NCI-H1105 treated with DMSO at 0.1 percent for 48 hours (cell line): ENCODE measurements at regions not wholly inside any gene's neighbourhood (a gene's known extent, or its start where the extent isn't known, plus 50 kb on each side); places are given as distances from the start of the nearest gene placed in this dataset.
"Not testable (repeated sequence)": the region's sequence is repeated elsewhere in the genome, so short reads cannot be mapped to it uniquely, and the experiment has no call there.

Source experiments
- DNase-seq: peaks from one replicate; lab custom pipeline; 2025; lab: John Stamatoyannopoulos, UW

DNA sequence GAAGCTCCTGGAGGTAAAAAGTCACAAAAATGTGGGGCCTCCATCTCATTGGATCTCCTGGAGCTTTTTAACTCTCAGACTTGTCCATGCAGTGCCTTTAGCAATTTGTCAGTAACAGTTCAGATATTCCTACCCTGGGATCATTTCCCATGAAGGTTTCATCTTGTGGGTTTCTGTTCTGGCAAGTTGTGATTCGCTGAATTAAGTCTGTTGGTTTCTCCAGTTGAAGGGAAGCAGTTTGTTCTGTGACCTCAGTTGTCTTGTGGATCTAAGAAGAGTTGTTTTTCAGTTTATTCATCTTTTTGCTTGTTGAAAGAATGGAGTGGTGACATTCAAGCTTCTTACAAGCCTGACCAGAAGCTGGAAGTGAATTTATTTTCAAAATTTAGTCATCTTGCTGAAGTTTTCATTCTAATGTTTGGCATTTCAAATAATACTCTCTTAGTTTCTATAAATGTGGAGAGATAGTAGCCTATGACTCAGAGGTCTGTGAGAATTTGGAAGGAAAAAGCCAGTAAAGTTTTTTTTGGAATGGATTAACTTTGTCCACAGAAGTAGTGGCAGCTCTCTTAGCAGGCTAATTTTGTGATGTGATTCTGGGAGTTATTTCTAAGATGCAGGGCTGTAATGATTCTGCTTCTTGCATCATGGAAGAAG lies 120.1 kb upstream of the CSNK1A1L start:
- DNase-seq: no peak

DNA sequence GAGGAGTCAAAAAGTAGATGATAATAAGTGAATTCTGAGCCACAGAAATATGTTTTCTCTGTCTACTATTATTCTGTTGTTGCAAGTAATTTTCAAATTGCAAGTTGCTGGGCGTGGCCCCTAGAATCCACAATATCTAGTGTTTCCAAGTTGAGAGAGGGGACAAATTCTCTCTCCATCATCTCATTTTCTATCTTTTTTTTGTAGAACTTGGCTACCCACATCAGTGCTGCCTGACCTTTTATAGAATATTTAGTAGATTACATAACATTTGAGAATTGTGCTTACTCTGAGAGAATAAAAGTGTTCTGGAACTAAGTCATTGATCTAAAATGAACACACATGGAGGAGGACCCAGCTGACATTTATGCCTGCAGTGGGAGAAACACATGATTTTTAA lies 110.9 kb upstream of the CSNK1A1L start:
- DNase-seq: no peak

DNA sequence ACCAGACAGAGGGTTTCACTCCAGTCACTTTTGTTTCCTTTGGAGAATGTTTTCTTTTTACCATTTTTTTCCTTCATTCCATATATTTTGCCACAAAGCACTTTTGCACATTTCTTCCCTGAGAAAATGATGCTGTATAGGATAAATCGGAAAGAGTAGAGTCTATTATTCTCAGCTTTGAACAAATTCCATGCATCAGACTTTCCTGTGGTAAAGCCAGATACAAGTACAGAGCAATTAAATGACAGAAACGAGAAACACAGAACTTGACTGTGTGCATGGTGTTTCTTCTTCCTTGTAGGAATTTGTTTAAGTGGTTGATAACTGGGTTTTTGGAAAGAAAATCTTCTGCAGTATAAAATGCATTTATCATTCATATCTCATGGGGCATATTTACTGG lies 107.4 kb upstream of the CSNK1A1L start:
- DNase-seq: no peak

DNA sequence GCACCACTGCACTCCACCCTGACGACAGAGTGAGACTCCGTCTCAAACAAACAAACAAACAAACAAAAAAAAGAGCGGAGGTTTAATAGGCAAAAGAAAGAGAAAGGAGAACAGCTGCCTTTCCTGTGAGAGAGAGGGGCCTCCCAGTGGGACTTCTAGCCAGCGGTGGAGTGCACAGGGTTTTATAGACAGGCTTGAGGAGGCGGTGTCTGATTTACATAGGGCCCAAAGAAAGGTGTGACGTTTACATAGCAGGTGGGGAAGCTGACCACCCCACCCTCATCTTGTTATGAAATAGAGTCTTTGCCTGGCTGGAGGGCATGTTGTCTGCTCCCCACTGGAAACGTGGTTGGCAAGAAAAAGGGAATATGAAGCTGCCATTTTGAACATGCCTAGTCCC lies 106.0 kb upstream of the CSNK1A1L start:
- DNase-seq: no peak

DNA sequence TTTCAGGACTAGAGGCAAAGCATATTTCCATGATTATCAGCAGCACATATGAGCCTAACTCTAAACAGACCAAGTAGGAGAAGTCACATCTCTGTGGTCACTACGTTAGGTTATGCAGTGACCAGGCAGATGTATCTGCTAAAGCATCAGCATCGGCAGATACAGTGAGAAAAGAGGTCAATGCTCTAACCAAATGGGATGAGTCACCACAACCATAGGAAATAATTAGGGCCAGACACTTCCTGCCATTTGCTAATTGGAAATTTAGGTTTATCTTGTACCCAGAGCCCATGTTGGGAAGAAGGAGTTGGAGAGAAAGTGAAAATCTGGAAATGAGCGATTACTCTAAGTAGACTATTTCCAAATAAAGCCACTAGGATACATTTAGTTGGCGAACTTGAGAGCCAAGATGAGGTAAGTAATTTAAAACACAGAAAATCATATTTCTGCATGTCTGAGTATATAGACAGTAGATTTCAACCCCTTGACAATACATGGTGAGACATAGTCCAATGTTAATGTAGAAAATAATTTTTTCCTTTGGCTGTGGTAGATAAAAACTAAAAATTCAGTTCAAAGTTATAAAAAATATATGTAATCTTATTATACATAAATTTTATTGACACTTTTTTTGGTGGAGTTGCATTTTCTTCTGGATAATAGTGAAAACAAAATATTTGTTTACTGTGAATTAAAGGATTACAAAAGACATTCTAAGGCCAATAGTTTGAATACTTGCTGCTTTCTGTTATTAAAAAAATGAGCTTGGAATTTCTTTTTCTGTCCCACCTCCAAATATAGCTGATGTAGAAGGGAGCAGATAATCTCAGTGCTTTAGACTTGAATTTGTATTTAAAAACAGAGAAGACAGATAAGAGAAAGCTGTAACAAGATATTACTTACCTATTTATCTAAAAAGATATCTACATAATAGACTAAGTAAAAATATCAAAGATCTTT lies 104.4 kb upstream of the CSNK1A1L start:
- DNase-seq: no peak

DNA sequence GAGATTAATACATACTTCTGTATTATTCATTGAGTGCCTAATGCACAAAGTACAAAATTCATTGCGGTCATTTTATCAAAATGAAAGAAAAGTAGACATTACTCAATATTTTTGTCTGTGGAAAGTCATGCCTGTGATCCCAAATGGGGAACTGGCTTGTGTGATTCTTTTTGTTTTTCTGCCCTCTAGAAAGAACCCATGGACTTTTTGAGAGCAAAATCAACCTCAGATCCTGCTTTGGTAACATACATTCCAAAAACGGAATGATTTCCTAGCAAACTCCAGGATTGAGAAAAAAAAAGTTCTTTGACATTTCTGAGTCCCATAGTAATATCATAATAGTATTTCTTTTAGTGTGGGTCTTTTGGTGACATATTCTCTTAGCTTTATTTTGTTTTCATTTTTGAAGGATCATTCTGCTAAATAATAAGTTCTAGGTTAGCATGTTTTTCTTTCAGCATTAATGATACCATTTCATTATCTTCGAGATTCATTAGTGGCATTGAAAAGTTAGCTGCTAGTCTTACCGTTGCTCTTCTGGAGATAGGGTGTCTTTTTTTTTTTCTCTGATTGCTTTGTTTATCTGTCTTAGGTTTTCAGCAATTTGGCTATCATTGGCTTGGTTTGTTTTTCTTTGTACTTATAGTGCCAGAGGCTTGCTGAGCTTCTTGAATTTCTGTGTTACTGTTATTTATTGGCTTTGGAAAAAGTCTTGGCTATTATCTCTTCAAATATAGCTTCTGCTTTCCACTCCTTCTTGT lies 102.4 kb upstream of the CSNK1A1L start:
- DNase-seq: no peak

DNA sequence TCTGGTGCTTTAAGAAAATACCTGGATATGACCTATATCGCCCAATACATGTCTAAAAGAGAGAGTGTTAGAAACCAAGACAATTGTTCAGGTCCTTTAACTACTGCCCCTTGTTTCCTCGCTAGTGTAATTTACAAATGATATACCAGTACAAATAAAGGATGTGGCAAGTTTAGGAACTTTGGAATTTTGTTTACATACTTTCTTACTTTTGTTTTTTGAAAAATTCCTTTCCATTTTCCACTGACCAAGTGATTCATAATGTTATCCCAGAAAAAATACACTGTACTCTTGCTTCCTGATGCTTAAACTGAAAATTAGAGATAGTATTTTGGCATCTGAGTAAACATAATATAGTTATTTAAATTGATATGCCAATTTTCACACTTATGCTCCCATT lies 96.8 kb upstream of the CSNK1A1L start:
- no peak for DNase-seq

DNA sequence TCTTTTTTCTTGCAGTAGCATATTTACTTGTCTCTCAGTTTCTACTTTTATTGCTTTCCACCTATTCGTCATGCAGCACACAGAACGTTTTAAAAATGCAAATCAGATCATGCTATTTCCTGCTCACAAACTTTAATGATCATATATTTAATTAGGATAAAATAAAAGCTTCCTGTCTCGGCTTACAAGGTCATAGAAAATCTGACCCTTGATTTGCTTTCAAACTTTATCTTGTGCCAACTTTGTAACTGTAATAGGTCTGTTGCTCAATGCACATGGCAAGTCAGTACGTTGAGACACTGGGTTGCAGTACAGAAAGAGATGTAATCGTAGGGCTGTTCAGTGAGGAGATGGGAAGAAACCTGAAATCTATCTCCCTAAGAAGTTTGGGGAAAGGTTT lies 95.6 kb upstream of the CSNK1A1L start:
- no peak for DNase-seq

DNA sequence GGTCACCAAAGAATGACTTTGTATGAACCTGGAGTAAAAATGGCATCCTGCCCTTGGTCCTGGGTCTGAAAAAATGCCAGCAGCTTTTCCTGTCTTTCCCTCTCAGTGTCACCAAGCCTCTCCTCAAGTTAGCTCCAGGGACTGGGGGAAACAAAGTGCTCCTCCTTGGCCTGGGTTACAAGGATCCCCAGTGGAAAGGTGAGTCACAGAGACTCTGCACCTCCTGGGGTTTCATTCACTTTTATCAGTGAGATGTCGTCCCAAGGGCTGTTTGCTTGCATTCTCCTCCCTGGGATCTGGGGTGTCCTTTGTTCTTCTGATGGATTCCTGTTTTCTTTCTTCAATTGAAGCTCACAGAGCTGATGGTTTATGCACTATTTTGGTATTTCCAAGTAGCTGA lies 93.2 kb upstream of the CSNK1A1L start:
- DNase-seq: no peak

DNA sequence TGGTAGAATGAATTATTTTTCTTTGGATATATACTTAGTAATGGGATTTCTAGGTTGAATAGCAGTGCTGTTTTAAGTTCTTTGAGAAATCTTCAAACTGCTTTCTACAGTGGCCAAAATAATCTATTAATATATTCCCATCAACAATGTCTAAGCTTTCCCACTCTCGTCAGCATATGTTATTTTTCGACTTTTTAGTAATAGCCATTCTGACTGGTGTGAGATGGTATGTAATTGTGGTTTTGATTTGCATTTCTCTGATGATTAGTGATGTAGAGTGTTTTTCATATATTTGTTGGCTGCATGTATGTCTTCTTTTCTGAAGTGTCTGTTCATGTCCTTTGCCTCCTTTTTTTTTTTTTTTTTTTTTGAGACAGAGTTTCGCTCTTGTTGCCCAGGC lies 90.2 kb upstream of the CSNK1A1L start:
- DNase-seq: no peak

DNA sequence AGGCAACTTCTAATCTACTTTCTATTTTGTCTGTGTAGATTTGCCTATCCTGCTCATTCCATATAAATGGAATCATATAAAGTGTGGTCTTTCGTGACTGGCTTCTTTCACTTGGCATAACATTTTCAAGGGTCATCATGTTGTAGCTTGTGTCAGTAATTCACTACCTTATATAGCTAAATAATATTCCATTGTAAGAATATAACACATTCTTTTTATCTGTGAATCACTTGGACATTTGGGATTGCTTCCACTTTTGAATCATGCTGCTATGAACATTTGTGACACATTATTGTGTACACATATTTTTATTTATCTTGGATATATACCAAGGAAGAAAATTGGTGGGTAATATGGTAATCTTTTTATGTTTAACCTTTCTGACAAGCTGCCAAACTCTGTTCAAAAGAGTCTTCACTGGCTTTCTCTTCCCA lies 89.0 kb upstream of the CSNK1A1L start:
- DNase-seq: peak; percentile 92

DNA sequence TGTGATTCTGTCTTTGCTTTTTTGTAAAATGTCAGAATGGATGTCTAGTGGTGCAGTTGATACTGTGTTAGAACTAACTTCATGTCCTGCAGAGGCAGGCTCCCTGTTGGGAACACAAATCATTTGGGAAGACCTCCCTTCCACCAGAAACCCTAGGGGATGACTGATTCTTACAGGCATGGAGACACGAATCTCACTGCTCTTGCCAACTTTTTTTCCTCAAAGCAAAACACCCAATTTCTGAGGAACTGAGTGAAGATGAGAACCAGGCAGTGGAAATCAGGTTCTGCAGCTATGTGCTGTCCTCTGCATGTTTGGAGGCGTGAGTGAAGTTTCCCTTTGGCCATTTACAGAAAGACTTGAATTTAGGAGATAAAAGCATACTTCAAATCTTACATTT lies 87.5 kb upstream of the CSNK1A1L start:
- DNase-seq: no peak

DNA sequence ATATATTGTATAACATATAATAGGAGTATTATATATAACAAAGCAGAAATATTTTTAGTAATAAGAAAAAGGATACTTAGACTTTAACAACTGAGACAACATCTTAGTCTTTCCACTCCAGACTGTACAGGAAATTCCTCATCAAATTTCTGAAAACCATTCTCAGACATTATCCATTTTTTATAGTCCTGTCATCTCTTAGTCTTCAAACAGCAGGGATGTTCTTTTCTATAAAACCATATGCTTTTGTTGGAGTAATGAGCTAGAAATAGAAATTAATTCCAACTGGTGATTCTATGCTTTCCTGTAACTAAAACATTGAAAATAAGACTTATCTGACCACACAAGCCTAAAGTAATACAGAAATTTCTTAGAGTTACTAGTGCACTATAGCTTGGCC lies 82.2 kb upstream of the CSNK1A1L start:
- no peak for DNase-seq

DNA sequence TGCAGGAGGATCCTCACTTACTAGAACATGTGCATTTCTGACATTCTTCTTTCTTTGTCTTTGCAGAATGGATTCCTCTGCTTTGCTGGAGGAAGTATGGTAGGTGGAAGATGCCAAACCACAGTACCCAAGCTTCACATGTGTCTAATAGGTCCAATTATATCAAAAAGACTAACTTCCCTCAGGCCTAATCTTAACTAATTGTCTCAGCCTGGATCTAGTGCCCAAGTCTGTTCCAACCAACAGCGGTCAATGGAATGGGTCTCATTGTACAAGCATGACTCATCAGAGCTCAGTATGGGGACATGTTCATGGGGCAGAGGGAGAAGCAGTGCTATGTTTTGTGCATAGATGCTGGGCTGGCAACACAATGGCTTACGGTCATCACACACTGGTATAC lies 81.6 kb upstream of the CSNK1A1L start:
- DNase-seq: no peak

DNA sequence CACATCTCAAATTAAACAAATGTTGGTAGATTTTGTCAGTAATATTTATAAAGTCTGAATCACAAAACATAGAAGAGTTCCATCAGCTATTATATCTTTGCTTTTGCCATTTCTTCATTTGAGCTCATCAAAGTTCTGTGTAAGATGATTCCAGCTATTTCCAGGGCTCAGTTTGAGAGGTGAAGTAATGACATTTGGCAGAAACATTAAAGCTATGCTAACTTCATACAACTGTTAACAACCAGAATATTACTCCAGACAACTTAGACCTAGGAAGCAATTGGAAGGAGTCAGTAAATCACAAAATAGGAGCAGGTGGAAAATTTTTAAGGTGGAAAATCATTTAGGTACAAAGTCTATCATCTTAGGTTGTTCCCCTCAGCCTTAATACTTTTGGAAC lies 76.2 kb upstream of the CSNK1A1L start:
- no peak for DNase-seq

DNA sequence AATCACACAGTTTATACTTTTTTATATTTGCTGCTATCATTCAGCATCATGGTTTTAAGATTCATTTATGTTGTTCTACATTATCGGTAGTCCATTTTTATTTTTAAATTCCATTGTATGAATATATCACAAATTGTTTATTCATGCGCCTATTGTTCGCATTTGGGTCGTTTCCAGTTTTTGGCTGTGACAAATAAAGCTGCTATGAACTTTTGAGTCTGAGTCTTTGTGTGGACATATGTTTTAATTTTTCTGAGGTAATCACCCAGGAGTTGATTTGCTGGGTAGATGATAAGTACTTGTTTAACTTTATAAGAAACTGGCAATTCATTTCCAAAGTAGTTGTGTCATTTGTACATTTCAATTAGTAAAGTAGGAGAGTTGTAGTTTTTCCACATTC lies 74.2 kb upstream of the CSNK1A1L start:
- no peak for DNase-seq

DNA sequence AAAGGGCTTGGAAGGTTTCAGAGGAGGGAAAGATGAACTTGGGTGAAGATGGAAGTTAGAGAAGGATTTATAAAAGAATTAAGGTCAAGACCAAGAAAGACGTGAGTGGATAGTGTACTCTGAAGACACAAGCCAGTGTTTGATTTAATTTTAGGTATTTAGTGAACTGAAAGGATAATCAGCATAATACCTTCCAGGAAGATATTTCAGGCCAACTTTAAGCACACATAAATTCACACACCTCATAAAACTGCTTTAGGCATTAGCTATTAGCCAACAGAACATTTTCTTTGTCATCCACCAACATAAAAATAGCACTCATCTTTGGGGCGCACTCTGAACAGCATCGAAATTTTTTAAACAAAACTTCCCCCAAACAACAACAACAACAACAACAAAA lies 71.7 kb upstream of the CSNK1A1L start:
- DNase-seq: no peak

DNA sequence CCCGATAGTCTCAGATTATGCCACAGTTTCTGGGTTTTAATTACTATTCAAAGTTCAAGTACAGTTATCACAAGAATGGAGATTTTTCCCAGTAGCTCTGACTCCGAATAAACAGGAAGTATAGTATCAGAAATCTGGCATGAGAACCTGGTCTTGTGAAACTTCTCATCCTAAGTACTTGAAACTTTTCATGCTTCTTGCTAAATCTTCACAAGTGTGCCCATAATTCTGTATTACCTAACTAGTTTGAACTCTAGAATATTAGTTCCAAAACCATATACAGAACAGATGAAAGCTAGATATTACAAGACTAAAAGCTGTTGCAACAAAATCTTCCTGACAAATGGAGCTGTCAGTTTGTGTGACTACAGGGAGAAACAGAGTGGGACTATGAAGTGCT lies 70.5 kb upstream of the CSNK1A1L start:
- DNase-seq: no peak

DNA sequence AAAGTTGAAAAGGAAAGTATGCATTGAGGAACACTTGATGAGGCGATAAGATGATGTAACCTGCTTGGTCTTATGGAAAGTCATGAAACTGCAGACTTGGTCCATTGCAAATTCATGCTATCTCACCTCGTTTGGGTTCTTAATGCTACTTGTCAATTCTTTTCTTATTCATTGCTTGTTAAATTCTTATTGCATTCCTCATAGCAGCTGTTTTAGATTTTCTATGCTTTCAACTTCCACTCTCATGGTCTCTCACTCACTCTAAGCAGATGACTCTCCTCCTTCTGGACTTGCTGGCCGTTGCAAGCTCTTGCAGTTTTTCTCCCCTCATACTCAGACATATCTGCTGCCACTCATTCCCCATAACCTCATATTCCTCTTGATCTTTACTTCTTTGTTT lies 67.8 kb upstream of the CSNK1A1L start:
- DNase-seq: no peak

DNA sequence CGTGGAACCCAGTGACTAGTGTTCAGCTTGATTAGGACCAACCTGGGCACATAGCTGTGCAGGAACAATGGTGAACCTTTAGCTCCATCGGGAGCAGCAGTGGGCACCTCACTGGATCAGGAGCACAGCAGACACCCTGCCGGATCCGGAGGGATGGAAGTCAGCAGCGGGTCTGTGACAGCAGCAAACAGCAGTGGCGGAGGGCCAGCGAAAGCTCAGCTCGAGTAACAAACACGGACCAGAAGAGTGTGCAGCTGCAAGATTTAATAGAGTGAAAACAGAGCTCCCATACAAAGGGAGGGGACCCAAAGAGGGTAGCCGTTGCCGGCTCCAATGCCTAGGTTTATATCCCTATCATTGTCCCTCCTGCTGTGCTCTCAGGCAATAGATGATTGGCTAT lies 66.8 kb upstream of the CSNK1A1L start:
- not testable (repeated sequence) for DNase-seq

DNA sequence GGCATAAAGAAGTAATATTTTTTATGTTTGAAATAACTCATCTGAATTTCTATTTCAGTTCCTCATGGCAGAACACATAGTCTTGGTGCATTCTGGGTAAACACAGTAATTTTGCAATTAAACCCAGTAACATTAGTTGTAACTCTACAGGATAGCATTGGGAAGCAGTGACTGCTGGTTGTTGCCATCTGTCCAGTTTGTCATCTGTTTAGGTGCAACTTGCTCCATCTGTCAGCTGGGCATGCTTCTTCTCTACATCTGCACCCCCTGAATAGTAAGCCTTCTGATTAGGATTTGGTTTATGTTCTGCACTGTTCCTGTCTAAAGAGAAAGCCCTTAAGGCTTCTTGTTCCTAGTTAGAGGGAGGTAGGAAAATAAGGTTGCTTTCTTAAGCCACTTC lies 63.5 kb upstream of the CSNK1A1L start:
- no peak for DNase-seq

DNA sequence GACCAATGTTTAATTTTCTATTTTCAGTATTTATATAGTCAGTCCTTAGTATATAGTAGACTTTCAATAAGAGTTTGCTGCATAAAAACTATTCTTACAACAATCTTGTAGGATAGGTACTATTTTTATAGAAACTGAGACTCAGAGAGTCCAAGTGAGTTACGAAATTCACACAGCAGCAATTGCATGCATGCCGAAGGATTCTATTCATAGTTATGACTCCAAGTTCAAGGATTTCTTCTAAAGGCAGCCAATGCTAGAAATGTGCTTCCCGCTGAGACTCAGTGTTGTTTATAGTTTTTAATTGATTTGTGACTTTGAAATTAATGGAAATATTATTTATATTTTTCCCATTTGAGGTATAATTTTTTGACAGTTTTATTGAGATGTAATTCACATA lies 62.7 kb upstream of the CSNK1A1L start:
- DNase-seq: no peak

DNA sequence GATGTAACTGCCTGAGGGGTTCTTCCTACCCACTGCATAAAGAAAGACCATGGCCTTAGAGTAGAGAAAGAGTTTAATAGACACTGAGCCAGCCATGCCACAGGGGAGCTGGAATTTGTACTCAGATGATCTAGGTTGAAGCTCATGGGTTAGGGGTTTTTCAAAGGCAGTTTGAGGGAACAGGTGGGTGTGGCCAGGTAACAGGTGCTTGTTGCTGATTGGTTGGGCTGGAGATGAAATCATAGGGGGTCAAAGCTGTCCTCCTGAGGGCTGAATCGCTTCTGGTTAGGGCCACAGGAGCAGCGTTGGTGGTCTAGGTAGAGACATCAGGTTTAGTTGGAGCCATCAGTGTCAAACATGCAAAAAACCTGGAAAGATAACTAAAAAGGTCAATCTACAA lies 59.2 kb upstream of the CSNK1A1L start:
- DNase-seq: no peak
